GM10248 (cell line): ENCODE measurements at regions not wholly inside any gene's neighbourhood (a gene's known extent, or its start where the extent isn't known, plus 50 kb on each side); places are given as distances from the start of the nearest gene placed in this dataset.
"Not testable (repeated sequence)": the region's sequence is repeated elsewhere in the genome, so short reads cannot be mapped to it uniquely, and the experiment has no call there.

Experiments used
- CTCF ChIA-PET: fragments of 300-600 bp; sonication (Branson Sonifier 250); formaldehyde crosslinking; extraction: SDS; loops from one replicate; lab custom pipeline; 2021; ENCODE audit warnings: antibody characterized with exemption; lab: Yijun Ruan, JAX
- POLR2A ChIA-PET: fragments of 350-650 bp; sonication (Branson Sonifier 250); formaldehyde crosslinking; extraction: SDS; loops from one replicate; lab custom pipeline; 2020; ENCODE audit warnings: antibody characterized with exemption; lab: Yijun Ruan, JAX
- DNase-seq: peaks from one replicate; pipeline ENCODE4 v3.0.0; 2012; ENCODE audit errors: extremely low spot score
- CTCF ChIP-seq: IDR thresholded peaks from 2 replicates; pipeline ENCODE4 v1.5.1; 2012; ENCODE audit warnings: mild to moderate bottlenecking, low read depth; ENCODE audit errors: extremely low read depth, missing control alignments, control extremely low read depth

GRCh38 chrX:150088766-150089518, 150.7 kb upstream of the EOLA2 start:
- no peak for TF ChIP-seq CTCF
- CTCF ChIA-PET, result interaction anchor here (1.1 kb wide), 1 partner anchor 38 kb away, joined by 3 read pairs; no protein-coding TSS in a partner anchor
- no peak for DNase-seq
- POLR2A ChIA-PET, result no interaction called here

- POLR2A ChIA-PET, CTCF ChIA-PET, DNase-seq: not testable (repeated sequence)
Measured at GRCh38 chrX:150091300-150091699, 153.0 kb upstream of the EOLA2 start.

DNA sequence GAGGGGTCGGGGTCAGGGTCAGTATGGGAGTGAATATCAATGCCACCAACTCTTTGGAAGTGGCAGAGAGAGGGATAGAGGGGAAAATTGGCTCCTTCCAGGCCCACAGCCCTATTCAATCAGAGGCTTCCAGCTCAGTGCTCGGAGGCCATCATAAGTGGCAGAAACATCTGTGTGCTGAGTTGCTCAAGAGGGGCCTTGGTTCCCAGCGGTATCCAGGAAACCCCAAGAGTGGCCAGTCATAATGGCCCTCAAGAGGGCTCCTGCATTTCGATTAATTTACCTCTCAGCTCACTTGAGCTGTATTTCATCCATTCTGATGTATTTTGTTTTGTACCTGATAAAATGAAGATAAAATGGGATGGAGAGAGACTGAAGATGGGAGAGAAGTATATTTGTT, 154.3 kb upstream of the EOLA2 start:
- CTCF ChIA-PET, result no interaction called here
- POLR2A ChIA-PET, result no interaction called here
- no peak for DNase-seq
- TF ChIP-seq CTCF, result no peak

GRCh38 chrX:150094375-150094774, 156.1 kb upstream of the EOLA2 start:
- TF ChIP-seq CTCF, result no peak
- ChIA-PET CTCF (no interaction called here), POLR2A (no interaction called here)
- no peak for DNase-seq

DNA sequence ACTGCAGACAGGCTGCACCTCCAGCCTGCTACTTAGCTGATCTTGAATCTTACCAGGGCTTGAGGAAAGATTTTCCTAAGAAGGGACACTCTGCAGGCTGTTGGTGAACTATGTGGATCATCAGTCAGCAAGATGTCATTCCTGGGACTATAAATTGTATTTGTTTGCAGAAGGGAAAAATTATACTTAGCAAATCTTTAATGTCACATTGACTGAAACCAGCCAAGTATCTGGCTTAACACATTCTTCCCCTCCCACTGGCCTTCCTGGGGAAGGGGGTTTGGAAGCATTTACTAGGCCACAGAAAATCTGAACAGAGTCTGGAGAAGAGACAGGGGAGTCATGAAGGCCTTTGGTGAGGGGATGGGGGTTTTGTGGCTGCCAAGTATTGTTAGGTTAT, 156.7 kb upstream of the EOLA2 start:
- DNase-seq, result no peak
- TF ChIP-seq CTCF, result no peak
- ChIA-PET POLR2A (no interaction called here), CTCF (no interaction called here)

DNA sequence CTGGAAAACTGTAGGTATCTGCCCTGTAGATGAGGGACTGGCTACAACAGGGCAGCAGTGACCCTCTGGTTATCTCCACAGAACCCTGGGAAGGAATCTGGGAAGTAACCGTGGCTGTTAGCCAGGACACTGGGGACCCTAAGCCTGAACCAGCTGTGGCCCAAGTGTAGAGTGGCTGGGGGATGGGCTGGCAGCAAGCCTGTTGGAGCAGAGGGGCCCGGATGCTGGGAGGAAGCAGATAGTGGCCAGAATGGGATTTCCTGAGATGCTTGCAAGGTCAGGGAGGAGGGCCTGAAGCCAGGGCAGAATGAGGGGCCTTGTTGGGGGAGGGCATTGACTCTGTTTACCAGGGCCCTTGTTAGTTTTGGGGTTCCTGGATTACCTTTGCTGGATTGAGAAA, 161.0 kb upstream of the EOLA2 start:
- ChIA-PET POLR2A (no interaction called here), CTCF (no interaction called here)
- DNase-seq, result no peak
- no peak for TF ChIP-seq CTCF

- DNase-seq, result no peak
- CTCF ChIA-PET, result no interaction called here
- POLR2A ChIA-PET, result no interaction called here
- no peak for TF ChIP-seq CTCF
Measured at GRCh38 chrX:150100261-150100660, 162.0 kb upstream of the EOLA2 start.
